ENCODE measurements at regions not wholly inside any gene's neighbourhood (a gene's known extent, or its start where the extent isn't known, plus 50 kb on each side); places are given as distances from the start of the nearest gene placed in this dataset.

- no peak overlapping the region for H3K27ac ChIP-seq
- TF ChIP-seq, protein P1, sequence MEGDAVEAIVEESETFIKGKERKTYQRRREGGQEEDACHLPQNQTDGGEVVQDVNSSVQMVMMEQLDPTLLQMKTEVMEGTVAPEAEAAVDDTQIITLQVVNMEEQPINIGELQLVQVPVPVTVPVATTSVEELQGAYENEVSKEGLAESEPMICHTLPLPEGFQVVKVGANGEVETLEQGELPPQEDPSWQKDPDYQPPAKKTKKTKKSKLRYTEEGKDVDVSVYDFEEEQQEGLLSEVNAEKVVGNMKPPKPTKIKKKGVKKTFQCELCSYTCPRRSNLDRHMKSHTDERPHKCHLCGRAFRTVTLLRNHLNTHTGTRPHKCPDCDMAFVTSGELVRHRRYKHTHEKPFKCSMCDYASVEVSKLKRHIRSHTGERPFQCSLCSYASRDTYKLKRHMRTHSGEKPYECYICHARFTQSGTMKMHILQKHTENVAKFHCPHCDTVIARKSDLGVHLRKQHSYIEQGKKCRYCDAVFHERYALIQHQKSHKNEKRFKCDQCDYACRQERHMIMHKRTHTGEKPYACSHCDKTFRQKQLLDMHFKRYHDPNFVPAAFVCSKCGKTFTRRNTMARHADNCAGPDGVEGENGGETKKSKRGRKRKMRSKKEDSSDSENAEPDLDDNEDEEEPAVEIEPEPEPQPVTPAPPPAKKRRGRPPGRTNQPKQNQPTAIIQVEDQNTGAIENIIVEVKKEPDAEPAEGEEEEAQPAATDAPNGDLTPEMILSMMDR (IDR thresholded peaks at IDR 0.05), result no peak
- TF ChIP-seq ZFX (IDR thresholded peaks at IDR 0.05; ENCODE audit: borderline replicate concordance), result no peak
These were observed 52.6 kb upstream of the SP8 start for GRCh38 chr7:20839196-20839735.

DNA sequence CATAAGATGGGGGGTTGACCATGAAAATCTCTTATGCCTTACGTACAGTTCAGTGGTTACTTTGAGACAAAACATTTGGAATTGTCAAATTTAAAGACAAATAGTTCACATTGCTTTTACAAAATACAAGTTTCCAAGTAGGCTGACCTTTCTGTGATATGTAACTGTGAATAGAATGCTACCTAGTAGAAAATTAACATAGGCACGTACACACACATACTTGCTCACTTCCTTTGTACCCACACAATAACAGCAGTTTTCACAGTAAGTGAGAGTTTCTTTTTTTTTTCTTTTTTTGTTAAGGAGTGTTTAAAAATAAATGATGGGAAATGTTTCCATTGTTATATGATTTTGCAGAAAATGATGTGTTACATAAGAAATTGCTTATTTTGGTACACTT lies 53.3 kb upstream of the SP8 start:
- no peak overlapping the region for H3K27ac ChIP-seq
- TF ChIP-seq, protein P1 (IDR thresholded peaks at IDR 0.05), result no peak
- no peak for TF ChIP-seq ZFX (IDR thresholded peaks at IDR 0.05; ENCODE audit: borderline replicate concordance)

DNA sequence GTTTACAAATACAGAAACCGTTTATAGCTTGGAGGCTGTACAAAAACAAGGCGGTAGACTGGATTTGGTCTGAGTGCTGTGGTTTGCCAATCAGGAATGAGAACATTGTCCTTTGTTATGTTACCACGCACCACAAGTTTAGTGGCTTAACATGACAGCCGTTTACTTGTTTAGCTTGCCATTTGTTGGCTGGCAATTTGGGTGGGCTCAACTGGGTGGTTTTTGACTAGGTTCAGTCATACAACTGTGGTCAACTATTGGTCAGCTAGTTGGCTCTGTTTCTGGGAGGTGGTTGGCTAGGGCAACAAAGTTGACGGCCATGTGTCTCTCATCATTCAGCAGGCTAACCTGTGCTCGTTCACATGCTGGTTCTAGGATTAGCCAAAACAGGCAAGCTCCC lies 60.1 kb upstream of the SP8 start:
- H3K27ac ChIP-seq, result no peak overlapping the region
- TF ChIP-seq, protein P1 (IDR thresholded peaks at IDR 0.05), result no peak
- no peak for TF ChIP-seq ZFX (IDR thresholded peaks at IDR 0.05; ENCODE audit: borderline replicate concordance)

DNA sequence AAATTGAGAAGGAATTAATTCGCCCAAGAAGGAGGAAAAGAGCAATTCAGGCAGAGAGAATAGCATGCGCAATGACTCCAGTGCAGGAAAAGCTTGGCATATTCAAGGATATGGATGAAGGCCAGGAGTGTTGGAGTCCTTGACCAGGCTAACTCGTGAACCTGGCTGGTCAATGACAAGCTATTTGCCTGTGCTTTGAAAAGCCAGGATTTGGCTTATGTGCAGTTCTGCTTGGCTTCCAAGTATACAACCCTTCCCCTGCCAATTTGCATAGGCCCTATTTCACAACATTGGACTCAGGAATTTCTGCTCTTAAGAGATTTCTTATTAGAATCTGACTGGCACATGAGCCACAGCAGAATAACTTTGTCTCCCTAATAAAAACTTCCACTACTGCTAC lies 72.3 kb upstream of the SP8 start:
- TF ChIP-seq, protein P1 (IDR thresholded peaks at IDR 0.05), result no peak
- no peak for TF ChIP-seq ZFX (IDR thresholded peaks at IDR 0.05; ENCODE audit: borderline replicate concordance)
- H3K27ac ChIP-seq, result no peak overlapping the region

- H3K27ac ChIP-seq, result no peak overlapping the region
- TF ChIP-seq ZFX (IDR thresholded peaks at IDR 0.05; ENCODE audit: borderline replicate concordance), result no peak
- TF ChIP-seq, protein P1 (IDR thresholded peaks at IDR 0.05), result no peak
These were observed 74.8 kb upstream of the SP8 start for GRCh38 chr7:20861468-20861867.

DNA sequence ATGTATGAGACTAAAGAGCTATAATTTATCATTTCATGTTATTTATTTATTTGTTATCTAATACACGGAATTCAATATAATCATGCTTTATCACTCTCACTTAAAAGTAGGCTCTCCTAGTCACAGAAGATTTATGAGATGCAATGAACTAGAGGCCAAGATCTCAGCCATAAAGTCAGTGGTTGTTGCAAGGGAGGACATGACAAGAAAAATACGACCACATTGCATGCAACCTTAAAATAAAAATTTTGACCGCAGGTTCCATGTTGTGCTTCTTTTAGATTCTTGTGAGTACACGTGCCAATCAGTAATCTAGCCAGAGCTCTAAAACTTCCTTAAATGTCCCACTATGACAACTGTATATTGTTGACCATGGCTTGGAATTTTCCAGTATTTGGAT lies 75.9 kb upstream of the SP8 start:
- no peak overlapping the region for H3K27ac ChIP-seq
- TF ChIP-seq, protein P1 (IDR thresholded peaks at IDR 0.05), result no peak
- TF ChIP-seq ZFX (IDR thresholded peaks at IDR 0.05; ENCODE audit: borderline replicate concordance), result no peak

DNA sequence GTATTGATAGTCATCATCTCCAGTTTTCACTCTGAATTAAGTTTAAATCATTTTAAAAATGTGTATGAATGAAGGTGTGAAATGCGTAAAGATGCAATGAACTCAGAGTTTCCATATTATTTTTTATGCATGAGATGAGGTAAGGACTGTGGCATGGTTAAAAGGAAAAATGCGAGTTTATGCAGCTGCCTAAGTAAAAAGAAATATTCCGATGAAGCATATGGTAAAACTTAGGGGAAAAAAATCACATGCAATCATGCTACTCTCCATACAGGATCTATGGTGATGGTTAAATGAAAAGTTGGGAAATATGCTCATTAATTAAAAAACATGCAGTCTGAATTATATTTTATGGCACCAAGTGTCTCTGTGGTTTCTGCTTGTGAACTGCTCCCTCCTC lies 77.5 kb upstream of the SP8 start:
- TF ChIP-seq ZFX (IDR thresholded peaks at IDR 0.05; ENCODE audit: borderline replicate concordance), result no peak
- TF ChIP-seq, protein P1 (IDR thresholded peaks at IDR 0.05), result no peak
- no peak overlapping the region for H3K27ac ChIP-seq
